Activated CD8-positive, alpha-beta memory T cell treated with anti-CD3 and anti-CD28 coated beads for 4 hours (primary cell): ENCODE measurements at regions not wholly inside any gene's neighbourhood (a gene's known extent, or its start where the extent isn't known, plus 50 kb on each side); places are given as distances from the start of the nearest gene placed in this dataset.
"Not testable (repeated sequence)": the region's sequence is repeated elsewhere in the genome, so short reads cannot be mapped to it uniquely, and the experiment has no call there.

Source experiments
- DNase-seq, 2 donors: peaks; one replicate each; pipeline ENCODE4 v3.0.0-alpha.2; 2020; ENCODE audit warnings: low read depth in 2 of 2

DNA sequence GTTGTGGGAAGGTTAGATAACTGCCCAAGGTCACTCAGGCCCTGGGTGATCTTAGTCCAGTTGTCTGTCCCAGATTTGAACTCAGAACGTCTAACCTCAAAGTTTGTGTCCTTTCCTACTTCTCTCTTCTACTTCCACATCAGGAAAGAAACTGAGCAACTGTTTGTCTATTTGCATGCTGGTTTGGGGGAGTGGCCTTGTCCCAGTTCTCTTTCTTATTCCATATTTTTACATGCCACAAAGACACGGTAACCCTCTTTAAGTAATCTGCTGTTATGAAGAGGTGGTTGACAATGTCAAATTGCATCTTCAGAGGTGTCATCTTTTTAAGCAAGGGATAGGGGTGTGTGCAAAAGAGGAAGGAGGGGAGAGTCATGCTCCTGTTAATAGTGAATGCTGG lies 432.5 kb downstream of the HS3ST3B1 start:
- no peak for DNase-seq

DNA sequence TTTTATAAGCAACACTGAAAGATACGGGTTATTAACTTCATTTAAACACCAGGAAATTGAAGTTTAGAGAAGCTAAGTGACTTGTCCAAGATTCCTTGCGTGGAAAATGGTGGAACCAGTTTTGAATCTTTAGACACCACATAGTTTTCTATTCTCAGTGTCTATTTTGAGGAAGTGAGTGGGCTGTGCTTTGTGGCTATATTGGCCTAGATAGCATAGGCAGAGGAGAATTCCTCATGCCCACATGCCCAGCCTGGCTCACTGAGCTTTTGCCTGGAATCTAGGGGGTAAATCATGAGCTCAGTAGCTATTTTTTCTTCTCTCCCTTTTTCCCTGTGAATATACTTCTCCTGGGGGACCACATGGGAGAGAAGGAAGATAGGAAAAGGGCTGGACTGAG lies 431.3 kb downstream of the HS3ST3B1 start:
- DNase-seq, result no peak

DNA sequence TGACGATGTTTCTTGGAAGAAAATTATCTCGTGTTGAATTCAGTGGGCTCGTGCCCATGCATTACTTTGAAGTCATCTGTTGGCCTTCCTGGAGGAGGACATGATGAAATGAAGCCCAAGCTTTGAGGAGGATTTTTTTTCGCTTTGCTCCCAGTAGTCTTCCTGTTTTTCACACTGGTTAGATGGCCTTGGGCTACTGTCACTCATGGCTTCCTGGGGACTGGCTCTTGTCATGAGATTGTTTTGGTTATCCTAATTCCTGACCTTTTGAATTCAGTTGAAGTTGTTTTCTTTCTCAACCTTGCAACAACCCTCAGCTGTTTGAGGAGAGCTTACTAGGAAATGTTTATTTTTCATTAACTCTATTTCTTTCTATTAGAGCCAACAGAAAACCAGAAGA lies 430.7 kb downstream of the HS3ST3B1 start:
- DNase-seq, result no peak

DNA sequence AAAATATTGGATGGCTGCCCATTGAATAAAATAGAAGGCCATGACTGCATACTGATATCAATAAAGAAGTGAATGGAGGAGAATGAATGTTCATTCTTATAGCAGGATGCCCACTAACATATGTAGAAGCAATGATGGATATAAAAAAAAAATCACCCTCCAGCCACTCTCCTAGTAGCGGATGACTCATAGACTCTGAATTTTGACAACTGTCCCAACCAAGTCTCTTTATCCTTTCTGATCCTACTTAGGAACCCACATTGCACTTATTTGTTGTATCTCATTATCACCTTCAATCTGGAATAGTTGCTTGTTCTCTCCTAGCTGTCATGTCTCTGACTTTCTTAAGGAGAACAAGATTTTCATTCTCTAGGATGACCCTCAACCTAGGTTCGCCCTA lies 429.9 kb downstream of the HS3ST3B1 start:
- no peak for DNase-seq

DNA sequence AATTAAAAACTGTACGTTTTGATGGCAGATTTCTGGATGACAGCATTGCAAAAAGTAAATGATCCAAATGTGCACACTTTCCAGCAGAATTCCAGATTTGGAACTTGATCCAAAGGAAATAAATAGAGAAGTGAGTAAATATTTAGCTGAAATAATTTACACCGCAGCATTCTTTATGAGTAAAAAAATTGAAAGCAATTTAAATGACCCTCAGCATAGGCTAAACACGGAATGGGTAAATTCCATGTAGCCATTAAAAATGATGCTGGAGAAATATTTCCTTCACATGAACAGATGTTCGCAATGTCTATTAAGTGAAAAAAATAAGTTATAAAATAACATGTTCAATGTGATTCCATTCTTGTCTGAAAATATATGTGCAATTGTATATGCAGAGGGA lies 424.8 kb downstream of the HS3ST3B1 start:
- DNase-seq, result no peak

DNA sequence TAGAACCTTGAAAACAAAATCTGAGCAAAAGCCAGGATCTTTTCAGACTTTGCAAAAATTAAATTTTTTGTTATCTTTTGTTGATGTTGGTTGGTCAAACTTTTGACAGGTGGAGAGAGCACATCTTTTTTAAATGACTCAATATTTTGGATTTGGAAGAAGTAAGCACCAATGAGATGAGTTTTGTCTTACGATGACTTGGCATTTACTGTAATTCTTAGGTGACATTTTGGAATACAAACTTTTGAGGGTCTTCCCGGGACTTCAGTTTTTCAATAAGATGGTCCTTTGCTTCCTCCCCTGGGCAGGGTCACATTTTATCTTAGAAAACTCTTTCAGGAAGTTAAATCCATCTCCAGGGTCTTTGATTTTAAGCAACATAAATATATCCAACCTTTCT lies 423.9 kb downstream of the HS3ST3B1 start:
- DNase-seq, result no peak

DNA sequence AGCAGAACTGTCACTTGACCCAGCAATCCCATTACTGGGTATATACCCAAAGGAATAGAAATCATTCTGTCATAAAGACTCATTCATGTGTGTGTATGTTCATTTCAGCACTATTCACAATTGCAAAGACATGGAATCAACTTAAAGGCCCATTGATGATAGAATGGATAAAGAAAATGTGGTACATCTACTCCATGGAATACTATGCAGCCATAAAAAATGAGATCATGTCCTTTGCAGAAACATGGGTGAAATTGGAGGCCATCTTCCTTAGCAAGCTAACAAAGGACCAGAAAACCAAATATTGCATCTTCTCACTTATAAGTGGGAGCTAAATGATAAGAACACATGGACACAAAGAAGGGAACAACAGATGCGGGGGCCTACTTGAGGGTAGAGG lies 422.5 kb downstream of the HS3ST3B1 start:
- DNase-seq, result not testable (repeated sequence)

DNA sequence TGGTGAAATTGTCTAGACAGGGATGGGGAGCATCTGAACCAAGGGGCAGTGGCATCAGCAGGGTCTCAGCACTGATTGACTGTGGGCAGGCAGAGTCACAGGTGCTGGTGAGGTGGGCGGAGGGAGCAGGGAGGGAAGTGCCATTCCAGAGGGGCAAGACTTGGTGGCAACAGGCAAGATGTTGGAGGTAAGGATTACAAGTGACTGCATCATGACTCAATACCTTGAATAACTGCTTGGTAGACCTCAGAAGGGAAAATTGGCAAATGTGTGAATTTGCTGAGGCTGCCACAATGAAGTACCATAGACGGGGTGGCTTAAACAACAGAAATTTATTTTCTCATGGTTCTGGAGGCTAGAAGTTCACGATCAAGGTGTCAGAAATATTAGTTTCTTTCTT lies 419.1 kb downstream of the HS3ST3B1 start:
- no peak for DNase-seq

DNA sequence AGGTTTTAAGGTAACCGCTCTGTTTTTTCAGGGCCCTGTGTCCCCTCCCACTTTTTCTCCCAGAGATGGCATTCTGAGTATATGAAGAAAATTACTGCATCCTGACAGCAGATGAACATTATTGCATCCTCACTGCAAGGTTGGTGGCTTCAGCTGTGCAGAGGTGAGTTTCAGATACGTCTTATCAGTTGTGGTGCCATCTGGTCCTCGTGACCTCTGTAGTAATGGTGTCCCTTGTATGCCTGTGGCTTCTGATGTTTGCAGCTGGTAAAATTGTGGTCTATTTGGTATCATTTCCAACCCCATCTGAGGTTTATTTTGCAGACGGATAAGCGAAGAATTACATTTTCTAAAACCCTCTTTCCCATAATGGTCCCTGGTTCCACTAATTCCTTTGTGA lies 417.0 kb downstream of the HS3ST3B1 start:
- DNase-seq, result no peak

DNA sequence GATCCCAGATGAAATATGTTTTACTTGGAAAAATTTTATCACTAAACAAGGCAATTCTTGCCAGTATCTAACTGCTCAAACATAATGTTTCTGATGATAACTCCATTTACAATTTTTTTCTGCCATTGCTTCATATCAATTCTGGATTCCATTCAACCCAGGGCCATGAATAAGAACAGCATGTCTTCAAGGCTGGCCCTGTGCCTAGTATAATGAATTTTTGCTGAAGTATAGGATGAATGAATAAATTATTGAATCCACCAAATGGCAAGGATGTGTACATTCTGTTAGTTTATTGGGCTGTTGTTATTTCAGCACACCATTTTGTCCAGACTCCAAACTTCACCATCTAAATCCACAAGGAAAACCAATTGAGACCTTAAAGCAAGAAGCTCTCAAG lies 414.7 kb downstream of the HS3ST3B1 start:
- no peak for DNase-seq

DNA sequence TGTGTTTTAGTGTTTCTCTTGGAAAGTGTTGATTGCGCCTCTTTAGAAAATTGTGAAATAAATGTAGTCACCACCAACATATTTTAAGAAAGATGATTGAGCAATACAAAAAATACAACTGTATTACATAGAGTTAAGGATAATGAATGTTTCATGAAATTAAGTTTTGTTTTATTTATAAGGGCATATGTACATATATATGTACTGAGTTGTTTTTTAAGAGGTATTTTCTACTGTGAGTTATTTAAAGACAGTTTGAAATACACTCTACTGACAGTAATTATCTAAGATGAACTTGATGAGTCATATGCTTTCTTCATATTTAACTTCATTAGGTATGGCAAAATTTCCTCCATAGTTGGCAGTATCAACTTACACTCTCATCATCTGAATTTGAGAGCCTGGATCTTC lies 411.7 kb downstream of the HS3ST3B1 start:
- DNase-seq, result no peak

DNA sequence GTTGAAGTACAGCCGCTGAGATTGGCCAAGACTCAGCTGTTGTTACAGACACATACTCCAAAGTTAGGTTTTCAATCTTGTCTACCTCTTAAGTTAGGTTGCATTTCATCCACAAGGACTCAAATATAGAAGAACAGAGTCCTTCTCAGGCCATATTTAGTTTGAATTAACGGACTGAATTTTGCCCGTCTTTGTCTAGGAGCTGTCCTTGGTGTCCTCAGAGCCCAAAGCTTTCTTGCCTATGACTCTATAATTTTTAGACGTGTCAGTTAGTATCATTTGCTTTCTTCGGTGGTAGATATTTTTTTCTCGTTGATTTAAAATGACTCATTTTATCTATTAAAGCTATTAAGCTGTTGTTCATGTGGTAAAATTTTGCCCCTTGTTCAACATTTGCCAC lies 403.2 kb downstream of the HS3ST3B1 start:
- DNase-seq, result no peak

DNA sequence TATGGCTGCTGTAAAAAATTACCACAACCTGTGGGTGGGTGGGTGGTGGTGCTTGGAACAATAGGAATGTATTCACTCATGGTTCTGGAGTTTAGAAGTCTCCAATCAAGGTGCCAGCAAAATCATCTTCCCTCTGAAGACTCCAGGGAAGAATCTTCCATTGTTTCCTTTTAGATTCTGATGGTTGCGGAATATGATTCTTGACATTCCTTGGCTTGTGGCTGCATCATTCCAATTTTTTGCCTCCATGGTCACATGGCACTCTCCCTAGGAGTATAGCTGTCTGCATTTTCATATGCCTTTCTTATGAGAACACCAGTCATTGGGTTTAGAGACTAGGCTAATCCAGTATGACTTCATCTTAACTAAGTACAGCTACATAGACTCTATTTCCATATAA lies 401.0 kb downstream of the HS3ST3B1 start:
- no peak for DNase-seq

DNA sequence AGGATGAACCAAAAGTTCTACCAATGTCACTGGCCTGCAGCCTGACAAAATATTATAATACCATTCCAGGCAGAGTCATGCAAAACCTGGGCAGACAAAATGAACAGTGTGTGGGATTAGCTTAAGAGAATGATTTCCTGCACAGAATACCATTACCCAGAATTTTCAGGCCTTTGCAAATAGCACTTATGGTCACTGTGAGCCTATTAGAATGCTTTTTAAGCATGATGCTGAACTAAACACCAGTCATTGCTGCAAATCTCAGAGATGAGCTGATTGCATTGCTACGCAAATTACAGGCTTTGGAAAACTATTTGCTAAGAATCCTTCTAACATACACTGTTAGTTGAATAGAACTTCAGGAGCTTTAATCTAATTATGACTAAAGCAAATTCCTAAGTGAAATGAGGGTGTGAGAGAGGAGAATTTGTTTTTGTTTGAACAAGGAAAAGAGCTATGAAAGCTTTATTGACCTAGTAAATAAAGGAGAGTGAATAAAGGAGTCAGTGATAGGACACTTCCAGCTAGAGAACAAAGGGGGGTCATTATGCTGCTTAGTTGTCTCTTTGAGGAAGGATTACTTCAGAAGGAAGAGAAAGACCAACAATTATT lies 398.8 kb downstream of the HS3ST3B1 start:
- DNase-seq, result no peak

DNA sequence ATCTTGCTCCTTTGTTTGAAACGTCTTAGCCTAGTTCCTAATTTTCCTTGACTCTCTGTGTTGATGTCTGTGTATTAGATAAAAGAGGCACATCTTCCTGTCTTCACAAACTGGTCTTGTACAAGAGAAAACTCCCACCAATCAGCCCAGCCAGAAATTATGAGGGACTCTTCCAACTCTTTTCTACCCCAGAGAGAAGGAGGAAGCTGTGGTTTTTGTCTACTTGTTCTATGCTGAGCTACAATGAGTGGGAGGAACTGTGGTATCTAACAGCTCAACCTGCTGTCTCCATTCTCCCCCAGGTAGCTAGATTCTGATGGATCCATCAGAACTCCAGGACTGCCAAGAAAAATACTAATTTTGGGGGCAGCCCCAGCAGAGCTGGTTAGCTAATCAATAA lies 392.5 kb downstream of the HS3ST3B1 start:
- DNase-seq, result no peak

DNA sequence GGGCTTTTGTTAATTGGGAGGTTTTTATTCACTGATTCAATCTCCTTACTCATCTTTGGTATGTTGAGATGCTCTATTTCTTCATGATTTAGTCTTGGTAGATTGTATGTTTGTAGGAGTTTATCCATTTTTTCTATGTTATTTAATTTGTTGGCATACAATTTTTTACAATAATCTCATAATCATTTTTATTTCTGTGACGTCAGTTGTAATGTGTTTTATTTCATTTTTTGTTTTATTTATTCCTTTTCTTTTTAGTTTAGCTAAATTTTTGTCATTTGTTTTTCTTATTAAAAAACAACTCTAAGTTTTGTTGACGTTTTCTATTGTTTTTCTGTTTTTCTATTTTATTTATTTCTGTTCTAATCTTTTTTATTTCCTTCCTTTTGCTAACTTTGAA lies 389.8 kb downstream of the HS3ST3B1 start:
- no peak for DNase-seq

DNA sequence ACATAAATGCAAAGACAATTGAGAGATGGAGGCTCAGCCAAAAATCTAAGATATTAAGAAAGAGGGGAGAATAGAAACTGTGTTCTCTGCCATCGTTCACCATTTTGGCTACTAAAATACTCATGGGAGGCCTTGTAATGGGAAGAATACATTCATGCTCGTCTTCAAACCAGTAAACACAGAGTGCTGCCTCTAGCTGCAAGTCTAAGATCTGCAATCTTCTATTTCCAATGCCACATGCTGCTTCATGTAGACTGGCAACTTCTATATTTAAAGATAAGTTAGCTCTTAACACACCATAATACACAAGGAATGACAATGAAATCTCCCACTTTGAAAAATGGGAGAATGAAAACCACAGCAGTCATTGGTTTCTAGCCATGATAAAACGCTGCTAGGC lies 387.3 kb downstream of the HS3ST3B1 start:
- no peak for DNase-seq

DNA sequence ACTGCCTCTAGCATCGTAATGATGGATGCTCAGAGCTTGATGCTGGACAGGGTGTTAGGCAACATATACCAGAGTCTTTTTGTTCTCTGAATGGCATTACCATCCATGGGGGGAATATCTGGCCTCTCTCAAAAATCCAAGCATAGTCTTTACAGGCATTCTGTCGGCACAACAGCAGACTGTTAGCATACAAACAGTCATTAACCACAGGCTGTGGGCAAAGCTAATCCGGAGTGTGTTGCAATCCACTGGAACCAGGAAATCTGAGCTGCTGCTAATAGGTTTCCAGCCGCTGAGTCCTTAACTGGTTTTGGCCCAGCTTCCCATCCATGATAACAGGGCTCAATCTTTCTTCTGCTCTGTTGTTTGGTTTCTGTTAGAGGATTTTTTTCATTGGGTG lies 371.9 kb downstream of the HS3ST3B1 start:
- no peak for DNase-seq

DNA sequence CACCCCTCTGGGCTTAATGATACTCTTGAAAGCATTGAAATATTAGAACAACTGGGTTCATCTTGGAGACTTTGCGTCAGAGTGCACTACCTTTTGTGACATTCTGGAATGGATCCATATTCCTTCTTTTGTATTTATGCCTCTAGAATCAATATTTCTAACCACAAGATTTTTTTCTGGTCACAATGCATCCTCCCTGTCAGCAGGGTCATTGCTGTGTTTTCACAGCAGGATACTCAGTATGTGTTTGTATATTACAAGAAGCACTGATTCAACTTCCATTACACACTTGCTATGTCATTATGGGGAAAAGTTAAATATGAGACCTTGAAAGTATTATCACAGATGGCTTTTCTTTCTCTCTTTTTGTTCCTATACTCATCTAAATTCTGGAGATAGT lies 370.0 kb downstream of the HS3ST3B1 start:
- DNase-seq, result no peak

DNA sequence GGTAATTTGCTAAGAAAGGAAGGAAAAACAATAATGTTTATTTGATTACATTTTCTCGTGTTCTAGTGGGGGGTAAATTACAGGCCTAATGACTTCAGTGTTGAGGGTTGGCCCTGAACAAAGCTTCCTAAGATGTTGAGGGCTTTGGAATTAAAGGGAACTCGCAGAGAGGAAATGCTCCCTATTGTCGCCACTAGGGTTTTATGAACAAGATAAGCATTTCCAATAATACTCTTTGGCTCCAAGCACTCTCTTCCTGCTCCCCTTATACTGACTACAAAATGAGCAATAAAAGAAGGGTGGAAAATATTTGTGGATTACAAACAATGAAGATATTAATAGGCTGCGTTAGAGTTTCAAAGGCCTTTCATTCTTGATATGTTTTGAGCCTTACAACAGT lies 363.6 kb downstream of the HS3ST3B1 start:
- DNase-seq, result no peak

DNA sequence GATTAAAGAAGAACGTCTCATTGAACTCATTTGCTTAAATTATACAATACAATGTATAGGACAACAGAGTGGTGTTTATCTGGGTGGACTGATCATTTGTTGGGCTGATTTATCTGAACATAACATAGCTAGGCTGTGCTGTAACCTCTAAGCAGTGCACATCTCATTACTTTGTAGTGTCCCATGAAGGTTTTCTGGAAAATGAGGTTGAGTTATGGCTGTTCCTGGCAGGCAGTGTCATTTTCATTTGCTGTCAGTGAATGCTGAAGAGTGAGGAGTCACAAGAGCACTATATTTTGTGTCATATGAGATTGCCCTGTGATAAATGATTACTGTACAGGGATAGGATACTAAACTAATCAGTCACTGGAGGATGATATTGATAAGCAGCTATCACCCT lies 340.2 kb downstream of the HS3ST3B1 start:
- DNase-seq, result no peak

DNA sequence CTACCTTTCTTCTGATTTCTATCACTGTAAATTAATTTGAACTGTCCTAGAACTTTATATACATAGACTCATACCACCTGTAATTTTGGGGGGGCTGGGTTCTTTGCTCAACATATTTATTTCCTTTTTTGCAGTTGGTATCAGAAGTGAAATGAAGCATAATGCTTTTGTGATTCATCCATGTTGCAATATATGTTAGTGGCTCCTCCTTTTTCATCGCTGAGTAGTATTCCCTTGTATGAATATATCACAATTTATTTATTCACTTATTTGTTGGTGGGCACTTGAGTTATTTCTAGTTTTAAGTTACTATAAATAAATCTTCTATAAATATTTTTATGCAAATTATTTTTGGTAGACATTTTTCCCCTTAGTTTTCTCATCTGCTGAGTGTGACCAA lies 336.4 kb downstream of the HS3ST3B1 start:
- DNase-seq, result no peak

DNA sequence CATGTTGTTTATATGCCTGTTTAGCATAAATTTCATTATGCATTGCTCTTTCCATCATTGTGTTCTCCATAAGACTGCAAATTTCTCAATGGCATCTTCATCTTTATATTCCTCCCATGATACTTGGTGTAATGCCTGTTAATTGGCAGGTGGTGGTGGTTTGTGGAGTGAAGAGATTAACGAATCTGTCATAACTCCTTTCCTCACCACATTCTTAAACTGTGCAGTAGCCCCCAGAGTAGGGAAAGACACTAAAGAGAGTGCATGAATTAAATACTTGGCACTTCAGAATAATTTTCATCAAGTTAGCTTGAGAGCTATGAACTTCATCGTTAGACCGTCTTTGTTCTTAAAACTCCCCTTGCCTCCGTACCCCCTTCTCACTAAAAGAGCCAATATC lies 329.7 kb downstream of the HS3ST3B1 start:
- DNase-seq, result no peak

DNA sequence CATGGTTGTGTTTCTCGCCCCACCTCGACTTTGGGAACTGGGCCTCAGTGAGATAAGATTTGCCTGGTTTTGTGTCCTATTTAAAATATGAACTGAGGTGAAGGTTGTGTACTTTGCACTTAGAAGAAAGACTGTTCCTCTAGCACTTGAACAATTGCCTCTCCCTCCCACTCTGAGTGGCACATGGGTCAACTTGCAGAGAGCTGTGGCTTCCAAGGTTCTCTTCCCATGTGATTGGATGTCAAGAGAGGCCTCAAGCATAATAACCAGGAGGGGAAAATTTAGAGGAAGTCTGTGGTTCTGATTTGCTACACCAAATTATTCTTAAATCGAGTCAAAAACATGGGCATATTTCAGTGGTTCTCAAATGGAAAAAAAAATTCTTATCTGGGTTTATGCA lies 329.2 kb downstream of the HS3ST3B1 start:
- DNase-seq, result no peak
